LNCaP clone FGC (cell line): ENCODE measurements at regions not wholly inside any gene's neighbourhood (a gene's known extent, or its start where the extent isn't known, plus 50 kb on each side); places are given as distances from the start of the nearest gene placed in this dataset.

Experiments used
- DNase-seq: peaks from one replicate; pipeline ENCODE4 v3.0.0-alpha.2; 2011; ENCODE audit warnings: low read depth
- H3K4me3 ChIP-seq: 2 replicates; pipeline ENCODE4 v1.5.1; 2011; ENCODE audit warnings: mild to moderate bottlenecking, low read depth, low read length, control low read depth
- CTCF ChIP-seq: IDR thresholded peaks from 2 replicates; pipeline ENCODE4 v1.5.1; 2012; ENCODE audit warnings: mild to moderate bottlenecking; ENCODE audit not compliant: control insufficient read depth, insufficient read depth; ENCODE audit errors: extremely low read depth

GRCh38 chr11:114758627-114759026, 80.3 kb downstream of the NXPE2 start:
- TF ChIP-seq CTCF = no peak
- no peak overlapping the region for H3K4me3 ChIP-seq
- DNase-seq = no peak

- peak; percentile 31 for DNase-seq
- no peak overlapping the region for H3K4me3 ChIP-seq
- peak; percentile 91 for TF ChIP-seq CTCF
These were observed 84.1 kb downstream of the NXPE2 start for GRCh38 chr11:114762408-114762807.

- no peak for DNase-seq
- no peak for TF ChIP-seq CTCF
These were observed 86.2 kb downstream of the NXPE2 start for GRCh38 chr11:114764563-114764962.

GRCh38 chr11:114771172-114771571, 92.8 kb downstream of the NXPE2 start:
- TF ChIP-seq CTCF = no peak

More at GRCh38 chr11:114764563-114764962, 86.2 kb downstream of the NXPE2 start:
- H3K4me3 ChIP-seq = no peak overlapping the region

GRCh38 chr11:114773541-114774338, 95.4 kb downstream of the NXPE2 start:
- no peak for TF ChIP-seq CTCF
- DNase-seq = no peak
- H3K4me3 ChIP-seq = no peak overlapping the region

More at GRCh38 chr11:114771172-114771571, 92.8 kb downstream of the NXPE2 start:
- no peak overlapping the region for H3K4me3 ChIP-seq
- no peak for DNase-seq

GRCh38 chr11:114774599-114775361, 96.5 kb downstream of the NXPE2 start:
- no peak overlapping the region for H3K4me3 ChIP-seq
- DNase-seq = no peak
- TF ChIP-seq CTCF = peak; percentile 97
